Liver (tissue), 3 donors: ENCODE measurements at regions not wholly inside any gene's neighbourhood (a gene's known extent, or its start where the extent isn't known, plus 50 kb on each side); places are given as distances from the start of the nearest gene placed in this dataset.

Experiments
- GABPA ChIP-seq, 2 donors: IDR thresholded peaks in 1 of 2; conservative IDR thresholded peaks in 1 of 2; 2 replicates each; pipeline ENCODE4 v1.6.1; 2016; ENCODE audit warnings: antibody characterized with exemption in 2 of 2, mild to moderate bottlenecking in 1 of 2, moderate library complexity in 1 of 2
- HNF4G ChIP-seq: IDR thresholded peaks from 2 replicates; pipeline ENCODE4 v1.6.1; 2016; ENCODE audit warnings: antibody characterized with exemption
- RAD21 ChIP-seq, 2 donors: IDR thresholded peaks; 2 replicates each; pipeline ENCODE4 v1.6.1; 2016; ENCODE audit warnings: antibody characterized with exemption in 2 of 2, mild to moderate bottlenecking in 2 of 2
- TAF1 ChIP-seq: conservative IDR thresholded peaks from 2 replicates; pipeline ENCODE4 v1.6.1; 2016; ENCODE audit warnings: antibody characterized with exemption, mild to moderate bottlenecking
- YY1 ChIP-seq: IDR thresholded peaks from 2 replicates; pipeline ENCODE4 v1.6.1; 2016; ENCODE audit warnings: antibody characterized with exemption, mild to moderate bottlenecking
- TF ChIP-seq, protein P1 (sequence below): IDR thresholded peaks from 2 replicates; pipeline ENCODE4 v1.6.1; 2016; ENCODE audit warnings: antibody characterized with exemption
- TF ChIP-seq, protein P2 (sequence below): fragments of 150-350 bp; IDR thresholded peaks from 2 replicates; pipeline ENCODE4 v1.5.1; 2017; ENCODE audit warnings: improper control_type of control experiment, low read depth, low read length; ENCODE audit not compliant: missing input control
- TF ChIP-seq, protein P3 (sequence below): IDR thresholded peaks from 2 replicates; pipeline ENCODE4 v1.6.1; 2016; ENCODE audit warnings: antibody characterized with exemption
- TF ChIP-seq, protein P4 (sequence below): IDR thresholded peaks from 2 replicates; pipeline ENCODE4 v1.6.1; 2016; ENCODE audit warnings: antibody characterized with exemption
- donor health status: healthy.
- donor health status: healthy.

DNA sequence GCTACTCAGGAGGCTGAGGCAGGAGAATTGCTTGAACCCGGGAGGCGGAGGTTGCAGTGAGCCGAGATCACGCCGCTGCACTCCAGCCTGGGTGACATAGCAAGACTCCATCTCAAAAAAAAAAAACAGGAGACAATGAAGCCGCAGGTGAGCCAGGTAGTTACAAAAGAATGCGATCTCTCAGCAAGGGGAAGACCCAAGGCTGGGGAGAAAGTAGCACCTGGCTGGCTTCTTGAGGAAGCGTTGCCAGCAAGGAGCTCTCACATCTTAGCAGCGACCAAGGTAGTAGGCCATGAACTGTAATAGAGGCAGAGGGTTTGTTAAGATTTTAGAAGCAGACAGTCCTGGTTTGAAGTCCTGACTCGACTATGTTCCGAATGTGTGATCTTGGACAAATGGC is 175.0 kb downstream of the AIPL1 start:
- TF ChIP-seq, protein P1, sequence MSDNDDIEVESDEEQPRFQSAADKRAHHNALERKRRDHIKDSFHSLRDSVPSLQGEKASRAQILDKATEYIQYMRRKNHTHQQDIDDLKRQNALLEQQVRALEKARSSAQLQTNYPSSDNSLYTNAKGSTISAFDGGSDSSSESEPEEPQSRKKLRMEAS, result no peak
- TF ChIP-seq, protein P2, sequence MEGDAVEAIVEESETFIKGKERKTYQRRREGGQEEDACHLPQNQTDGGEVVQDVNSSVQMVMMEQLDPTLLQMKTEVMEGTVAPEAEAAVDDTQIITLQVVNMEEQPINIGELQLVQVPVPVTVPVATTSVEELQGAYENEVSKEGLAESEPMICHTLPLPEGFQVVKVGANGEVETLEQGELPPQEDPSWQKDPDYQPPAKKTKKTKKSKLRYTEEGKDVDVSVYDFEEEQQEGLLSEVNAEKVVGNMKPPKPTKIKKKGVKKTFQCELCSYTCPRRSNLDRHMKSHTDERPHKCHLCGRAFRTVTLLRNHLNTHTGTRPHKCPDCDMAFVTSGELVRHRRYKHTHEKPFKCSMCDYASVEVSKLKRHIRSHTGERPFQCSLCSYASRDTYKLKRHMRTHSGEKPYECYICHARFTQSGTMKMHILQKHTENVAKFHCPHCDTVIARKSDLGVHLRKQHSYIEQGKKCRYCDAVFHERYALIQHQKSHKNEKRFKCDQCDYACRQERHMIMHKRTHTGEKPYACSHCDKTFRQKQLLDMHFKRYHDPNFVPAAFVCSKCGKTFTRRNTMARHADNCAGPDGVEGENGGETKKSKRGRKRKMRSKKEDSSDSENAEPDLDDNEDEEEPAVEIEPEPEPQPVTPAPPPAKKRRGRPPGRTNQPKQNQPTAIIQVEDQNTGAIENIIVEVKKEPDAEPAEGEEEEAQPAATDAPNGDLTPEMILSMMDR, result no peak
- TF ChIP-seq RAD21 (IDR thresholded peaks at IDR 0.05) (no peak), TAF1 (no peak), GABPA (IDR thresholded peaks at IDR 0.05 in 1 of 2, conservative IDR thresholded peaks at IDR 0.05 in 1 of 2) (no peak), YY1 (no peak), HNF4G (no peak)
- TF ChIP-seq, protein P3, sequence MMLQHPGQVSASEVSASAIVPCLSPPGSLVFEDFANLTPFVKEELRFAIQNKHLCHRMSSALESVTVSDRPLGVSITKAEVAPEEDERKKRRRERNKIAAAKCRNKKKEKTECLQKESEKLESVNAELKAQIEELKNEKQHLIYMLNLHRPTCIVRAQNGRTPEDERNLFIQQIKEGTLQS, result no peak
- TF ChIP-seq, protein P4, sequence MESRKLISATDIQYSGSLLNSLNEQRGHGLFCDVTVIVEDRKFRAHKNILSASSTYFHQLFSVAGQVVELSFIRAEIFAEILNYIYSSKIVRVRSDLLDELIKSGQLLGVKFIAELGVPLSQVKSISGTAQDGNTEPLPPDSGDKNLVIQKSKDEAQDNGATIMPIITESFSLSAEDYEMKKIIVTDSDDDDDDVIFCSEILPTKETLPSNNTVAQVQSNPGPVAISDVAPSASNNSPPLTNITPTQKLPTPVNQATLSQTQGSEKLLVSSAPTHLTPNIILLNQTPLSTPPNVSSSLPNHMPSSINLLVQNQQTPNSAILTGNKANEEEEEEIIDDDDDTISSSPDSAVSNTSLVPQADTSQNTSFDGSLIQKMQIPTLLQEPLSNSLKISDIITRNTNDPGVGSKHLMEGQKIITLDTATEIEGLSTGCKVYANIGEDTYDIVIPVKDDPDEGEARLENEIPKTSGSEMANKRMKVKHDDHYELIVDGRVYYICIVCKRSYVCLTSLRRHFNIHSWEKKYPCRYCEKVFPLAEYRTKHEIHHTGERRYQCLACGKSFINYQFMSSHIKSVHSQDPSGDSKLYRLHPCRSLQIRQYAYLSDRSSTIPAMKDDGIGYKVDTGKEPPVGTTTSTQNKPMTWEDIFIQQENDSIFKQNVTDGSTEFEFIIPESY, result no peak
